ENCODE measurements at regions not wholly inside any gene's neighbourhood (a gene's known extent, or its start where the extent isn't known, plus 50 kb on each side); places are given as distances from the start of the nearest gene placed in this dataset.

DNA sequence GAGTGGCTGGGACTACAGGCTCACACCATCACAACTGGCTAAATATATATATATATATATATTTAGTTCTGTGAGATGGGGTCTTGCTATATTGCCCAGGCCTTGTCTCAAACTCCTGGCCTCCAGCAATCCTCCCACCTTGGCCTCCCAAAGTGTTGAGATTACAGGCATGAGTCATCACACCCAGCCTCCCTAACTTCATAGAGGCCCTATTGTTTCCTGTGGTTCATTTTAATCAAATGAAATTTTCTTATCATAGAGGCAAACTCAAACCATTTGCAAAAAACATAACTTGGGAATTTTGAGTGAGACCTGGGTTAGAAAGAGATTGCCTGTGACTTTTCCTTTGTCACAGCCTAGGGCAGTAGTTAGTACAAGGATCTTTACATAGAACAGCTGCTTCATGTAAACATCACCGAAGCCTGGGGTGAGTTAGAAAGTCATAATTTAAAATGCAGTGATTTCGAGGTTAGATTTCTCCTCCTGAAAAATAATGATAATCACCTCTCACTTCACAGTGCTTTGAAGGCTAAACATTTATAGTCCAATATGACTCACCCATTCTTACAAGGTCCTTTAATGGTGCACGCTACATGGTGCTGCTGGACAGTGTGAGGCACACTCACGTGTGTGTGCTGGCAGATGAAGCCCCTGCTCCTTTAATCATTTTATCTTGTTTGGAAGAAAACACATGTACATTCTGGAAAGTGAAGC, 188.9 kb downstream of the RHOU start:
- Histone ChIP-seq H3K9me3 (ENCODE audit: control insufficient read depth in 4 of 4, low read length in 3 of 4) (no peaks in the 10 kb centered on the region), H3K9ac (ENCODE audit: low read depth in 1 of 2, low read length in 2 of 2) (no peak overlapping the region), H3K4me1 (ENCODE audit: control insufficient read depth in 4 of 4, insufficient read depth in 4 of 4, low read length in 3 of 4) (no peaks in the 10 kb centered on the region), H3K4me3 (ENCODE audit: low read depth in 1 of 3, low read length in 3 of 3) (no peak overlapping the region), H3K36me3 (ENCODE audit: control insufficient read depth in 4 of 4, insufficient read depth in 3 of 4, low read depth in 1 of 4, low read length in 3 of 4) (no peaks in the 10 kb centered on the region), H3K27ac (ENCODE audit: low read depth in 1 of 2, low read length in 2 of 2) (no peak overlapping the region), H3K27me3 (ENCODE audit: control insufficient read depth in 4 of 4, insufficient read depth in 4 of 4, low read length in 3 of 4) (no peaks in the 10 kb centered on the region)
- TF ChIP-seq, protein P1, sequence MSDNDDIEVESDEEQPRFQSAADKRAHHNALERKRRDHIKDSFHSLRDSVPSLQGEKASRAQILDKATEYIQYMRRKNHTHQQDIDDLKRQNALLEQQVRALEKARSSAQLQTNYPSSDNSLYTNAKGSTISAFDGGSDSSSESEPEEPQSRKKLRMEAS (IDR thresholded peaks at IDR 0.05): no peak
- no peak for TF ChIP-seq RAD21 (IDR thresholded peaks at IDR 0.05)
- TF ChIP-seq, protein P2, sequence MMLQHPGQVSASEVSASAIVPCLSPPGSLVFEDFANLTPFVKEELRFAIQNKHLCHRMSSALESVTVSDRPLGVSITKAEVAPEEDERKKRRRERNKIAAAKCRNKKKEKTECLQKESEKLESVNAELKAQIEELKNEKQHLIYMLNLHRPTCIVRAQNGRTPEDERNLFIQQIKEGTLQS (IDR thresholded peaks at IDR 0.05): no peak
- no peak for TF ChIP-seq FOXA2 (IDR thresholded peaks at IDR 0.05)
- DNase-seq (ENCODE audit: low spot score): no peak
- 90% methylated on average over 4 of the region's 4 CpGs for WGBS

DNA sequence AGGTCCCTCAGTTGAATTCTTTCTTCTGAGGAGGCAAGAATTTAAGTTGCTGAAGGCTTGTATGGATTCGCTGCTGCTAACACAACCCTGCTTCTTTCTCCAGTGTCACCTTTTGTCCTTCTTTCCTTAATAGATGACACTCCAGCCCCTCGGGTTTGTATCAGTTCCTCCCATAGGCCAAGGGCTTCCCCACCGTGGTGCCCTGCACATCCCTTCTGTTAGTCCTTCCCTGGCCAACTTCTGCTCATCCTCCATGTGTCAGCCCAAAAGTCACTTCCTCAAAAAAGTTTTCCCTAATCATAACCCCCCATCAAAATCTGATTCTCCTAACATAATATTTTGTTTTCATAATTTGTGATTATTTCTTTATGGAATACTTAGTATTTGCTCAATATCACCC, 190.4 kb downstream of the RHOU start:
- DNase-seq (ENCODE audit: low spot score): no peak

More for the DNA sequence above, 190.4 kb downstream of the RHOU start:
- Histone ChIP-seq H3K4me3 (ENCODE audit: low read depth in 1 of 3, low read length in 3 of 3) (no peak overlapping the region), H3K4me1 (ENCODE audit: control insufficient read depth in 4 of 4, insufficient read depth in 4 of 4, low read length in 3 of 4) (no peaks in the 10 kb centered on the region), H3K27ac (ENCODE audit: low read depth in 1 of 2, low read length in 2 of 2) (no peak overlapping the region), H3K36me3 (ENCODE audit: control insufficient read depth in 4 of 4, insufficient read depth in 3 of 4, low read depth in 1 of 4, low read length in 3 of 4) (no peaks in the 10 kb centered on the region), H3K9ac (ENCODE audit: low read depth in 1 of 2, low read length in 2 of 2) (no peak overlapping the region), H3K27me3 (ENCODE audit: control insufficient read depth in 4 of 4, insufficient read depth in 4 of 4, low read length in 3 of 4) (no peaks in the 10 kb centered on the region), H3K9me3 (ENCODE audit: control insufficient read depth in 4 of 4, low read length in 3 of 4) (no peaks in the 10 kb centered on the region)
- WGBS: 94% methylated on average over 3 of the region's 3 CpGs
- no peak for TF ChIP-seq GABPA (IDR thresholded peaks at IDR 0.05 in 1 of 2, conservative IDR thresholded peaks at IDR 0.05 in 1 of 2)
- TF ChIP-seq, protein P1 (IDR thresholded peaks at IDR 0.05): no peak
- TF ChIP-seq, protein P2 (IDR thresholded peaks at IDR 0.05): no peak
- TF ChIP-seq FOXA1 (IDR thresholded peaks at IDR 0.05): no peak
- TF ChIP-seq NR2F2 (IDR thresholded peaks at IDR 0.05): no peak
- no peak for TF ChIP-seq FOXA2 (IDR thresholded peaks at IDR 0.05)
- TF ChIP-seq, protein P3, sequence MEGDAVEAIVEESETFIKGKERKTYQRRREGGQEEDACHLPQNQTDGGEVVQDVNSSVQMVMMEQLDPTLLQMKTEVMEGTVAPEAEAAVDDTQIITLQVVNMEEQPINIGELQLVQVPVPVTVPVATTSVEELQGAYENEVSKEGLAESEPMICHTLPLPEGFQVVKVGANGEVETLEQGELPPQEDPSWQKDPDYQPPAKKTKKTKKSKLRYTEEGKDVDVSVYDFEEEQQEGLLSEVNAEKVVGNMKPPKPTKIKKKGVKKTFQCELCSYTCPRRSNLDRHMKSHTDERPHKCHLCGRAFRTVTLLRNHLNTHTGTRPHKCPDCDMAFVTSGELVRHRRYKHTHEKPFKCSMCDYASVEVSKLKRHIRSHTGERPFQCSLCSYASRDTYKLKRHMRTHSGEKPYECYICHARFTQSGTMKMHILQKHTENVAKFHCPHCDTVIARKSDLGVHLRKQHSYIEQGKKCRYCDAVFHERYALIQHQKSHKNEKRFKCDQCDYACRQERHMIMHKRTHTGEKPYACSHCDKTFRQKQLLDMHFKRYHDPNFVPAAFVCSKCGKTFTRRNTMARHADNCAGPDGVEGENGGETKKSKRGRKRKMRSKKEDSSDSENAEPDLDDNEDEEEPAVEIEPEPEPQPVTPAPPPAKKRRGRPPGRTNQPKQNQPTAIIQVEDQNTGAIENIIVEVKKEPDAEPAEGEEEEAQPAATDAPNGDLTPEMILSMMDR (IDR thresholded peaks at IDR 0.05; ENCODE audit: low read depth, low read length, missing input control): no peak
- no peak for TF ChIP-seq HNF4A (conservative IDR thresholded peaks at IDR 0.05)
- TF ChIP-seq TAF1 (conservative IDR thresholded peaks at IDR 0.05): no peak
- no peak for TF ChIP-seq EGR1 (IDR thresholded peaks at IDR 0.05; ENCODE audit: low read depth in 2 of 2)
- no peak for TF ChIP-seq RAD21 (IDR thresholded peaks at IDR 0.05)
- TF ChIP-seq SP1 (IDR thresholded peaks at IDR 0.05): no peak
- no peak for TF ChIP-seq JUND (IDR thresholded peaks at IDR 0.05)
- TF ChIP-seq RXRA (IDR thresholded peaks at IDR 0.05): no peak
- TF ChIP-seq, protein P4, sequence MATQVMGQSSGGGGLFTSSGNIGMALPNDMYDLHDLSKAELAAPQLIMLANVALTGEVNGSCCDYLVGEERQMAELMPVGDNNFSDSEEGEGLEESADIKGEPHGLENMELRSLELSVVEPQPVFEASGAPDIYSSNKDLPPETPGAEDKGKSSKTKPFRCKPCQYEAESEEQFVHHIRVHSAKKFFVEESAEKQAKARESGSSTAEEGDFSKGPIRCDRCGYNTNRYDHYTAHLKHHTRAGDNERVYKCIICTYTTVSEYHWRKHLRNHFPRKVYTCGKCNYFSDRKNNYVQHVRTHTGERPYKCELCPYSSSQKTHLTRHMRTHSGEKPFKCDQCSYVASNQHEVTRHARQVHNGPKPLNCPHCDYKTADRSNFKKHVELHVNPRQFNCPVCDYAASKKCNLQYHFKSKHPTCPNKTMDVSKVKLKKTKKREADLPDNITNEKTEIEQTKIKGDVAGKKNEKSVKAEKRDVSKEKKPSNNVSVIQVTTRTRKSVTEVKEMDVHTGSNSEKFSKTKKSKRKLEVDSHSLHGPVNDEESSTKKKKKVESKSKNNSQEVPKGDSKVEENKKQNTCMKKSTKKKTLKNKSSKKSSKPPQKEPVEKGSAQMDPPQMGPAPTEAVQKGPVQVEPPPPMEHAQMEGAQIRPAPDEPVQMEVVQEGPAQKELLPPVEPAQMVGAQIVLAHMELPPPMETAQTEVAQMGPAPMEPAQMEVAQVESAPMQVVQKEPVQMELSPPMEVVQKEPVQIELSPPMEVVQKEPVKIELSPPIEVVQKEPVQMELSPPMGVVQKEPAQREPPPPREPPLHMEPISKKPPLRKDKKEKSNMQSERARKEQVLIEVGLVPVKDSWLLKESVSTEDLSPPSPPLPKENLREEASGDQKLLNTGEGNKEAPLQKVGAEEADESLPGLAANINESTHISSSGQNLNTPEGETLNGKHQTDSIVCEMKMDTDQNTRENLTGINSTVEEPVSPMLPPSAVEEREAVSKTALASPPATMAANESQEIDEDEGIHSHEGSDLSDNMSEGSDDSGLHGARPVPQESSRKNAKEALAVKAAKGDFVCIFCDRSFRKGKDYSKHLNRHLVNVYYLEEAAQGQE (IDR thresholded peaks at IDR 0.05): no peak
- TF ChIP-seq YY1 (IDR thresholded peaks at IDR 0.05): no peak

Measured in liver (tissue), 8 donors.